ENCODE measurements at regions not wholly inside any gene's neighbourhood (a gene's known extent, or its start where the extent isn't known, plus 50 kb on each side); places are given as distances from the start of the nearest gene placed in this dataset.

GRCh38 chr6:147060636-147061035 lies 143.6 kb upstream of the STXBP5 start:
- Histone ChIP-seq H3K79me2 (ENCODE audit: insufficient read depth, low read length) (no peaks in the 10 kb centered on the region), H2AFZ (ENCODE audit: insufficient read depth, low read depth, low read length, poor library complexity, severe bottlenecking) (no peak overlapping the region), H3K4me1 (ENCODE audit: control insufficient read depth in 1 of 2, insufficient read depth in 2 of 2, low read length in 2 of 2) (no peaks in the 10 kb centered on the region), H3K9me3 (replicated peaks in 1 of 2; ENCODE audit: control insufficient read depth in 1 of 2, insufficient read depth in 1 of 2, low read length in 2 of 2) (no peaks in the 10 kb centered on the region), H3K27me3 (ENCODE audit: control insufficient read depth in 2 of 2, insufficient read depth in 2 of 2, low read length in 2 of 2) (no peaks in the 10 kb centered on the region), H3K27ac (ENCODE audit: low read depth in 1 of 2, low read length in 2 of 2) (no peak overlapping the region), H3K4me2 (replicated peaks; ENCODE audit: extremely low read depth, low read length, poor library complexity, severe bottlenecking) (no peak overlapping the region), H3K36me3 (replicated peaks in 1 of 2; ENCODE audit: control insufficient read depth in 1 of 2, insufficient read depth in 2 of 2, low read length in 2 of 2) (no peaks in the 10 kb centered on the region), H4K20me1 (ENCODE audit: insufficient read depth, low read length) (no peaks in the 10 kb centered on the region), H3K4me3 (replicated peaks in 1 of 3; ENCODE audit: low read depth in 2 of 3, low read length in 3 of 3) (no peak overlapping the region), H3K9ac (ENCODE audit: insufficient read depth, low read length, poor library complexity, severe bottlenecking) (no peak overlapping the region)
- Mint-ChIP-seq H3K36me3 (no peaks in the 10 kb centered on the region), H3K27me3 (ENCODE audit: low read depth in 3 of 3) (peaks cover 0 to 3% (median 0%) of the 10 kb centered on the region in 3 donors), H3K27ac (peak overlapping the region in 1 of 7 donors; percentile 20), H3K9me3 (peaks cover 0 to 8% (median 0%) of the 10 kb centered on the region in 7 donors), H3K4me1 (peaks cover 6% of the 10 kb centered on the region), H3K4me3 (no peak overlapping the region)
- intact Hi-C loops (cut with micrococcal nuclease), result no loop called here
- DNase-seq, result no peak
- WGBS (ENCODE audit: insufficient coverage), result no CpG with 5 or more reads among the region's 1 CpG
- no peak for TF ChIP-seq CTCF (IDR thresholded peaks at IDR 0.05)

GRCh38 chr6:147061252-147061651 lies 143.0 kb upstream of the STXBP5 start:
- intact Hi-C loops (cut with micrococcal nuclease), result no loop called here
- Histone ChIP-seq H3K9ac (ENCODE audit: insufficient read depth, low read length, poor library complexity, severe bottlenecking) (no peak overlapping the region), H3K4me3 (replicated peaks in 1 of 3; ENCODE audit: low read depth in 2 of 3, low read length in 3 of 3) (no peak overlapping the region), H4K20me1 (ENCODE audit: insufficient read depth, low read length) (no peaks in the 10 kb centered on the region), H3K4me1 (ENCODE audit: control insufficient read depth in 1 of 2, insufficient read depth in 2 of 2, low read length in 2 of 2) (no peaks in the 10 kb centered on the region), H3K9me3 (replicated peaks in 1 of 2; ENCODE audit: control insufficient read depth in 1 of 2, insufficient read depth in 1 of 2, low read length in 2 of 2) (no peaks in the 10 kb centered on the region), H3K27ac (ENCODE audit: low read depth in 1 of 2, low read length in 2 of 2) (no peak overlapping the region), H3K27me3 (ENCODE audit: control insufficient read depth in 2 of 2, insufficient read depth in 2 of 2, low read length in 2 of 2) (no peaks in the 10 kb centered on the region), H3K4me2 (replicated peaks; ENCODE audit: extremely low read depth, low read length, poor library complexity, severe bottlenecking) (no peak overlapping the region), H2AFZ (ENCODE audit: insufficient read depth, low read depth, low read length, poor library complexity, severe bottlenecking) (no peak overlapping the region), H3K79me2 (ENCODE audit: insufficient read depth, low read length) (no peaks in the 10 kb centered on the region), H3K36me3 (replicated peaks in 1 of 2; ENCODE audit: control insufficient read depth in 1 of 2, insufficient read depth in 2 of 2, low read length in 2 of 2) (no peaks in the 10 kb centered on the region)
- Mint-ChIP-seq H3K4me1 (peaks cover 6% of the 10 kb centered on the region), H3K4me3 (no peak overlapping the region), H3K27me3 (ENCODE audit: low read depth in 3 of 3) (peaks cover 0 to 3% (median 0%) of the 10 kb centered on the region in 3 donors), H3K27ac (no peak overlapping the region), H3K36me3 (no peaks in the 10 kb centered on the region), H3K9me3 (peaks cover 0 to 8% (median 1%) of the 10 kb centered on the region in 7 donors)
- DNase-seq, result no peak
- no peak for TF ChIP-seq CTCF (IDR thresholded peaks at IDR 0.05)
- whole genome bisulfite sequencing (ENCODE audit: insufficient coverage), result no CpG with 5 or more reads among the region's 1 CpG
